K562 (cell line): ENCODE measurements at regions not wholly inside any gene's neighbourhood (a gene's known extent, or its start where the extent isn't known, plus 50 kb on each side); places are given as distances from the start of the nearest gene placed in this dataset.

ENCODE experiments used
- ATAC-seq: fragments of 200-7000 bp; cut with Tn5 transposase; 3 replicates; pipeline ENCODE4 v1.9.1; 2020; ENCODE audit warnings: moderate library complexity
- BruUV-seq: library from RNA; stranded (reverse); fragments of 400-500 nt; replicated peaks from 2 replicates; lab custom pipeline; 2021; lab: Mats Ljungman, UMichigan
- CTCF ChIA-PET: fragments of 300-600 bp; formaldehyde crosslinking; extraction: SDS; loops from one replicate; lab custom pipeline; 2021; ENCODE audit warnings: low intra/inter-chr PET ratio; lab: Yijun Ruan, JAX
- POLR2A ChIA-PET: fragments of 300-600, 350-650 bp; sonication (Branson Sonifier 250); formaldehyde crosslinking; extraction: SDS; loops from one replicate; lab custom pipeline; 2021; ENCODE audit warnings: antibody characterized with exemption, inconsistent platforms; lab: Yijun Ruan, JAX
- DNase-seq, 4 experiments: peaks; one replicate each; pipeline versions ENCODE4 v3.0.0 to v3.0.0-alpha.2; 2011 to 2018; ENCODE audit warnings: low spot score in 3 of 4, mixed read lengths in 3 of 4; ENCODE audit errors: extremely low read depth in 1 of 4
- FAIRE-seq: peaks from 2 replicates; lab custom pipeline; 2011; peaks lifted over from hg19 to GRCh38; lab: Jason Lieb, UNC
- H2AFZ ChIP-seq: 2 replicates; pipeline ENCODE4 v1.6.0; 2011; ENCODE audit warnings: low read depth, low read length, control low read depth, inconsistent platforms
- H3K27ac ChIP-seq: fragments of 200-600 bp; 3 replicates; pipeline ENCODE4 v1.8.0; 2011; ENCODE audit warnings: low read depth, mild to moderate bottlenecking, control low read depth, inconsistent platforms, low read length, moderate library complexity, mixed read lengths; ENCODE audit errors: extremely low read depth
- H3K27me3 ChIP-seq, 2 experiments: fragments of 300-600 bp in 1 of 2; 2 replicates in 1 of 2; 3 replicates in 1 of 2; pipeline versions ENCODE4 v1.6.0 to v1.8.0; 2011; ENCODE audit warnings: inconsistent platforms in 2 of 2, low read length in 2 of 2, mild to moderate bottlenecking in 1 of 2, mixed read lengths in 1 of 2, moderate library complexity in 1 of 2; ENCODE audit not compliant: control insufficient read depth in 2 of 2, insufficient read depth in 2 of 2
- H3K36me3 ChIP-seq: fragments of 300-600 bp; 3 replicates; pipeline ENCODE4 v1.8.0; 2011; ENCODE audit warnings: mild to moderate bottlenecking, low read length, inconsistent platforms; ENCODE audit not compliant: control insufficient read depth, insufficient read depth
- H3K4me1 ChIP-seq, 2 experiments: fragments of 200-600 bp in 1 of 2; replicated peaks in 1 of 2; 2 replicates in 1 of 2; 3 replicates in 1 of 2; pipeline versions ENCODE4 v1.5.1 to v1.8.0; 2011; ENCODE audit warnings: inconsistent platforms in 2 of 2, low read length in 2 of 2, mild to moderate bottlenecking in 1 of 2, mixed read lengths in 1 of 2, moderate library complexity in 1 of 2; ENCODE audit not compliant: control insufficient read depth in 2 of 2, insufficient read depth in 2 of 2
- H3K4me2 ChIP-seq: 2 replicates; pipeline ENCODE4 v1.6.1; 2011; ENCODE audit warnings: low read length, control low read depth, inconsistent platforms, mixed read lengths; ENCODE audit not compliant: insufficient read depth
- H3K4me3 ChIP-seq: fragments of 200-600 bp; sonication (generic), shearing (Covaris generic); 2 replicates; pipeline ENCODE4 v1.5.1; 2016; ENCODE audit warnings: control low read depth, inconsistent platforms
- H3K79me2 ChIP-seq: fragments of 200-600 bp; 3 replicates; pipeline ENCODE4 v1.8.0; 2011; ENCODE audit warnings: low read length, inconsistent platforms; ENCODE audit not compliant: control insufficient read depth, insufficient read depth
- H3K9ac ChIP-seq, 2 experiments: 2 replicates each; pipeline versions ENCODE4 v1.6.0 to v1.6.1; 2011; ENCODE audit warnings: low read depth in 2 of 2, low read length in 2 of 2, control low read depth in 1 of 2, inconsistent platforms in 1 of 2, mild to moderate bottlenecking in 1 of 2, mixed read lengths in 1 of 2; ENCODE audit not compliant: insufficient read depth in 1 of 2
- H3K9me1 ChIP-seq: one replicate; pipeline ENCODE4 v1.6.0; 2011; ENCODE audit warnings: inconsistent platforms, mild to moderate bottlenecking, low read length, moderate library complexity; ENCODE audit not compliant: control insufficient read depth, insufficient read depth
- H3K9me3 ChIP-seq: replicated peaks from 2 replicates; pipeline ENCODE4 v1.5.1; 2011; ENCODE audit warnings: low read depth, low read length, inconsistent platforms; ENCODE audit not compliant: control insufficient read depth, insufficient read depth
- H4K20me1 ChIP-seq: replicated peaks from 2 replicates; pipeline ENCODE4 v1.6.1; 2011; ENCODE audit warnings: low read length, inconsistent platforms, mixed read lengths; ENCODE audit not compliant: control insufficient read depth, insufficient read depth
- GATAD2B ChIP-seq: fragments of 450-650 bp; IDR thresholded peaks from 2 replicates; pipeline ENCODE4 v1.6.1; 2017; ENCODE audit warnings: mild to moderate bottlenecking, borderline replicate concordance
- ILF3 ChIP-seq: fragments of 450-650 bp; IDR thresholded peaks from 2 replicates; pipeline ENCODE4 v1.6.1; 2018; ENCODE audit warnings: antibody characterized with exemption, mild to moderate bottlenecking, moderate library complexity, borderline replicate concordance
- NCOA6 ChIP-seq: fragments of 450-650 bp; IDR thresholded peaks from 2 replicates; pipeline ENCODE4 v1.6.1; 2017; ENCODE audit warnings: mild to moderate bottlenecking
- NR3C1 ChIP-seq: sonication (generic); formaldehyde crosslinking; IDR thresholded peaks from 2 replicates; pipeline ENCODE4 v1.8.1; 2022; ENCODE audit warnings: missing genetic modification reagents
- SAFB ChIP-seq: fragments of 200-400 bp; formaldehyde crosslinking; IDR thresholded peaks from 2 replicates; pipeline ENCODE4 v1.6.1; 2017; ENCODE audit warnings: low read depth, low read length, borderline replicate concordance
- SIN3A ChIP-seq, 2 experiments: fragments of 150-350 bp in 1 of 2; IDR thresholded peaks; 2 replicates each; pipeline ENCODE4 v1.6.1; 2011 to 2016; ENCODE audit warnings: borderline replicate concordance in 2 of 2, low read depth in 2 of 2, low read length in 2 of 2, mild to moderate bottlenecking in 2 of 2, moderate library complexity in 2 of 2; ENCODE audit not compliant: control insufficient read depth in 1 of 2
- ZNF140 ChIP-seq: fragments of 250-450 bp; sonication (Bioruptor Pico); IDR thresholded peaks from 2 replicates; pipeline ENCODE4 v1.8.0; 2021; ENCODE audit warnings: moderate library complexity, mild to moderate bottlenecking, inconsistent platforms
- ZNF197 ChIP-seq: fragments of 200-800 bp; sonication (Bioruptor generic); IDR thresholded peaks from 2 replicates; pipeline ENCODE4 v1.6.1; 2016; ENCODE audit warnings: low read depth, missing genetic modification characterization, missing compliant biosample characterization
- ZNF217 ChIP-seq: sonication (generic); formaldehyde crosslinking; IDR thresholded peaks from 2 replicates; pipeline ENCODE4 v1.8.0; 2022; ENCODE audit warnings: mild to moderate bottlenecking, missing genetic modification reagents
- ZNF436 ChIP-seq: fragments of 250-450, 450-650 bp; sonication (Bioruptor Pico); formaldehyde crosslinking; IDR thresholded peaks from 2 replicates; pipeline ENCODE4 v1.7.0; 2020; ENCODE audit warnings: mild to moderate bottlenecking
- ZNF445 ChIP-seq: fragments of 250-450 bp; sonication (Bioruptor Pico); IDR thresholded peaks from 2 replicates; pipeline ENCODE4 v1.4.0; 2020; ENCODE audit warnings: low read depth, mild to moderate bottlenecking, moderate library complexity
- ZSCAN32 ChIP-seq: fragments of 450-650 bp; formaldehyde crosslinking; IDR thresholded peaks from 2 replicates; pipeline ENCODE4 v1.4.0; 2020; ENCODE audit warnings: mild to moderate bottlenecking, moderate library complexity
- WGBS: fragments of 100-300 bp; shearing (Covaris generic); methylation state at CpG from one replicate; pipeline ENCODE4 v1.1.6; 2016; ENCODE audit warnings: low coverage, mixed read lengths; ENCODE audit not compliant: insufficient coverage; ENCODE audit errors: missing lambda C conversion rate; 5-methylcytosine and 5-hydroxymethylcytosine counted together
- in situ Hi-C: fragments of 300-500 bp; cut with MboI; formaldehyde crosslinking; loops from 4 replicates; pipeline ENCODE4 v1.15.0; 2018; ENCODE audit warnings: inconsistent platforms, mixed read lengths
- intact Hi-C: fragments of 100-400 bp; cut with micrococcal nuclease; formaldehyde crosslinking; loops from 2 replicates; pipeline ENCODE4 v1.14.2; 2022
- TF ChIP-seq, protein P1 (sequence below): fragments of 450-650 bp; IDR thresholded peaks from 2 replicates; pipeline ENCODE4 v1.6.1; 2018; ENCODE audit not compliant: partially characterized antibody
- TF ChIP-seq, protein P2 (sequence below): fragments of 250-450 bp; sonication (Bioruptor Pico); IDR thresholded peaks from 2 replicates; pipeline ENCODE4 v1.5.0; 2021; ENCODE audit warnings: mild to moderate bottlenecking, borderline replicate concordance

DNA sequence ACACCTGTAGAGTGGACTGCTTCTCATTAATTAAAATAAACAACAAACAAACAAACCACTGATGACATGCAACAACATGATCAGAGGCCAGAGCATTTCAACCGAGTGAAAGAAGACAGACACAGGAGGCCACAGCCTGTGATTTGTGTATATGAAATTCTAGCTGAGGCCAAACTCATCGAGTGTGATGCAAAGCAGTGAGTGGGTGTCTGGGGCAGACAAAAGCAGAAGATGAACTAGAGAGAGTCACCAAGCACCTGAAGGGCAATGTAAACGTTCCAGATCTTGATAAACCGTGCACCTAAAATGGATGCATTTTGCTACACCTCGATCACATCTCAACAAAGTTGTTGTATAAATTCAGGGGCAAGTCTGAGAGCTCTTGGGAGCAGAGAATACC is 108.4 kb downstream of the KLF6 start (continued):
- TF ChIP-seq, protein P1, sequence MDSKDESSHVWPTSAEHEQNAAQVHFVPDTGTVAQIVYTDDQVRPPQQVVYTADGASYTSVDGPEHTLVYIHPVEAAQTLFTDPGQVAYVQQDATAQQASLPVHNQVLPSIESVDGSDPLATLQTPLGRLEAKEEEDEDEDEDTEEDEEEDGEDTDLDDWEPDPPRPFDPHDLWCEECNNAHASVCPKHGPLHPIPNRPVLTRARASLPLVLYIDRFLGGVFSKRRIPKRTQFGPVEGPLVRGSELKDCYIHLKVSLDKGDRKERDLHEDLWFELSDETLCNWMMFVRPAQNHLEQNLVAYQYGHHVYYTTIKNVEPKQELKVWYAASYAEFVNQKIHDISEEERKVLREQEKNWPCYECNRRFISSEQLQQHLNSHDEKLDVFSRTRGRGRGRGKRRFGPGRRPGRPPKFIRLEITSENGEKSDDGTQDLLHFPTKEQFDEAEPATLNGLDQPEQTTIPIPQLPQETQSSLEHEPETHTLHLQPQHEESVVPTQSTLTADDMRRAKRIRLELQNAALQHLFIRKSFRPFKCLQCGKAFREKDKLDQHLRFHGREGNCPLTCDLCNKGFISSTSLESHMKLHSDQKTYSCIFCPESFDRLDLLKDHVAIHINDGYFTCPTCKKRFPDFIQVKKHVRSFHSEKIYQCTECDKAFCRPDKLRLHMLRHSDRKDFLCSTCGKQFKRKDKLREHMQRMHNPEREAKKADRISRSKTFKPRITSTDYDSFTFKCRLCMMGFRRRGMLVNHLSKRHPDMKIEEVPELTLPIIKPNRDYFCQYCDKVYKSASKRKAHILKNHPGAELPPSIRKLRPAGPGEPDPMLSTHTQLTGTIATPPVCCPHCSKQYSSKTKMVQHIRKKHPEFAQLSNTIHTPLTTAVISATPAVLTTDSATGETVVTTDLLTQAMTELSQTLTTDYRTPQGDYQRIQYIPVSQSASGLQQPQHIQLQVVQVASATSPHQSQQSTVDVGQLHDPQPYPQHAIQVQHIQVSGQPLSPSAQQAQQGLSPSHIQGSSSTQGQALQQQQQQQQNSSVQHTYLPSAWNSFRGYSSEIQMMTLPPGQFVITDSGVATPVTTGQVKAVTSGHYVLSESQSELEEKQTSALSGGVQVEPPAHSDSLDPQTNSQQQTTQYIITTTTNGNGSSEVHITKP: no peak
- TF ChIP-seq ZSCAN32 (no peak), ILF3 (no peak), NCOA6 (no peak), SIN3A (IDR thresholded peaks at IDR 0.05; ENCODE audit: borderline replicate concordance in 2 of 2, control insufficient read depth in 1 of 2, low read depth in 2 of 2, low read length in 2 of 2) (no peak), ZNF436 (CRISPR knock-in tag) (no peak), GATAD2B (no peak), ZNF217 (CRISPR knock-in tag) (no peak)
- TF ChIP-seq, all 486 proteins: peak for 0

DNA sequence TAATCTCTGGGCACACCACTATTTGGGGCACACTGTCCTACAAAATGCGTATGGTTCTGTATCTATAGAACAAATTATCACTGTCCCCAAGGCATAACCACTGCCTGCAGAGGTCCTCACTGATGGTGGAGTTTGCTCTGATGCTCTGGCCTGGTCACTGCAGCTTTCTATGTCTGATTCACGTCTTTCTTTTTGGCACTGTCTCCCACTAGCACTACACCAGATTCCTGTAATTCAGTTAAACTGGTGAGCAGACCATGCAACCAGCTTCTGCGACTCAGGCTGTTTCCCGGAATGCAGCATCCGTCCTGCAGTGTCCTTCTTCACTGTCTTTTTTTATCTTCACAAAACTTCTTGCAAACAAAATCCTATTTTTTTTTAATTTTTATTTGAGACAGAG is 112.8 kb downstream of the KLF6 start:
- DNase-seq: no peak
- BruUV-seq: no TSS peak
- Histone ChIP-seq H3K4me3 (no peak overlapping the region), H3K4me2 (no peak overlapping the region), H3K9me3 (no peaks in the 10 kb centered on the region), H4K20me1 (no peaks in the 10 kb centered on the region), H3K9me1 (no peaks in the 10 kb centered on the region), H3K36me3 (no peaks in the 10 kb centered on the region), H2AFZ (no peak overlapping the region), H3K4me1 (peaks cover 10 to 26% of the 10 kb centered on the region in 2 experiments), H3K79me2 (no peaks in the 10 kb centered on the region), H3K9ac (no peak overlapping the region; a peak in 1 of 4 replicates), H3K27me3 (no peaks in the 10 kb centered on the region), H3K27ac (no peak overlapping the region)
- CTCF ChIA-PET: no interaction called here
- intact Hi-C loops (no loop called here), in situ Hi-C loops (no loop called here)
- no peak for TF ChIP-seq ZNF197 (CRISPR knock-in tag)
- TF ChIP-seq ZNF140 (CRISPR knock-in tag): no peak
- TF ChIP-seq NR3C1 (CRISPR knock-in tag): no peak
- TF ChIP-seq SAFB: no peak
- TF ChIP-seq ZNF445 (CRISPR knock-in tag): no peak
- TF ChIP-seq, protein P2, sequence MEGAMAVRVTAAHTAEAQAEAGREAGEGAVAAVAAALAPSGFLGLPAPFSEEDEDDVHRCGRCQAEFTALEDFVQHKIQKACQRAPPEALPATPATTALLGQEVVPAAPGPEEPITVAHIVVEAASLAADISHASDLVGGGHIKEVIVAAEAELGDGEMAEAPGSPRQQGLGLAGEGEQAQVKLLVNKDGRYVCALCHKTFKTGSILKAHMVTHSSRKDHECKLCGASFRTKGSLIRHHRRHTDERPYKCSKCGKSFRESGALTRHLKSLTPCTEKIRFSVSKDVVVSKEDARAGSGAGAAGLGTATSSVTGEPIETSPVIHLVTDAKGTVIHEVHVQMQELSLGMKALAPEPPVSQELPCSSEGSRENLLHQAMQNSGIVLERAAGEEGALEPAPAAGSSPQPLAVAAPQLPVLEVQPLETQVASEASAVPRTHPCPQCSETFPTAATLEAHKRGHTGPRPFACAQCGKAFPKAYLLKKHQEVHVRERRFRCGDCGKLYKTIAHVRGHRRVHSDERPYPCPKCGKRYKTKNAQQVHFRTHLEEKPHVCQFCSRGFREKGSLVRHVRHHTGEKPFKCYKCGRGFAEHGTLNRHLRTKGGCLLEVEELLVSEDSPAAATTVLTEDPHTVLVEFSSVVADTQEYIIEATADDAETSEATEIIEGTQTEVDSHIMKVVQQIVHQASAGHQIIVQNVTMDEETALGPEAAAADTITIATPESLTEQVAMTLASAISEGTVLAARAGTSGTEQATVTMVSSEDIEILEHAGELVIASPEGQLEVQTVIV (CRISPR knock-in tag): no peak
- no peak for FAIRE-seq
- POLR2A ChIA-PET: no interaction called here
- 50% methylated on average over 5 of the region's 5 CpGs for WGBS
- ATAC-seq: no peak
